A673 (cell line): ENCODE measurements at regions not wholly inside any gene's neighbourhood (a gene's known extent, or its start where the extent isn't known, plus 50 kb on each side); places are given as distances from the start of the nearest gene placed in this dataset.

ENCODE experiments used
- BruUV-seq: library from RNA; stranded (reverse); fragments of 400-500 nt; replicated peaks from 2 replicates; lab custom pipeline; 2021; lab: Mats Ljungman, UMichigan
- CTCF ChIA-PET: fragments of 300-600 bp; sonication (Branson Sonifier 250); formaldehyde crosslinking; loops from one replicate; lab custom pipeline; 2022; ENCODE audit warnings: antibody characterized with exemption; lab: Charles Lee
- POLR2A ChIA-PET: fragments of 300-600 bp; sonication (Branson Sonifier 250); formaldehyde crosslinking; loops from one replicate; lab custom pipeline; 2022; ENCODE audit warnings: antibody characterized with exemption; ENCODE audit not compliant: low non-redundant PET; lab: Charles Lee
- DNase-seq: peaks from one replicate; pipeline ENCODE4 v3.0.0-alpha.2; 2015; ENCODE audit warnings: low spot score
- H3K27ac ChIP-seq: fragments of 200-600 bp; sonication (generic); 2 replicates; pipeline ENCODE4 v1.5.1; 2016; ENCODE audit warnings: mixed run types, low read depth, mild to moderate bottlenecking, mixed read lengths, antibody characterized with exemption, low read length; ENCODE audit not compliant: poor library complexity, severe bottlenecking
- H3K27me3 ChIP-seq: fragments of 200-600 bp; sonication (generic); replicated peaks from 2 replicates; pipeline ENCODE4 v1.6.1; 2017; ENCODE audit warnings: mixed run types, low read depth, mild to moderate bottlenecking, mixed read lengths, antibody characterized with exemption, low read length; ENCODE audit not compliant: insufficient read depth, poor library complexity
- H3K36me3 ChIP-seq: fragments of 200-600 bp; sonication (generic); 2 replicates; pipeline ENCODE4 v1.6.1; 2016; ENCODE audit warnings: mixed run types, mild to moderate bottlenecking, mixed read lengths, antibody characterized with exemption, low read length; ENCODE audit not compliant: insufficient read depth, poor library complexity, severe bottlenecking
- H3K4me1 ChIP-seq: fragments of 200-600 bp; sonication (generic); 2 replicates; pipeline ENCODE4 v1.6.1; 2017; ENCODE audit warnings: mixed run types, mild to moderate bottlenecking, mixed read lengths, antibody characterized with exemption, low read length; ENCODE audit not compliant: insufficient read depth, poor library complexity, severe bottlenecking
- H3K4me3 ChIP-seq: fragments of 200-600 bp; sonication (generic); 2 replicates; pipeline ENCODE4 v1.5.1; 2016; ENCODE audit warnings: low read depth, mixed run types, mild to moderate bottlenecking, mixed read lengths, low read length; ENCODE audit not compliant: poor library complexity, severe bottlenecking
- H3K9me3 ChIP-seq: fragments of 200-600 bp; sonication (generic); 2 replicates; pipeline ENCODE4 v1.6.1; 2016; ENCODE audit warnings: mixed run types, low read depth, mild to moderate bottlenecking, mixed read lengths, antibody characterized with exemption, low read length; ENCODE audit not compliant: poor library complexity, severe bottlenecking
- CTCF ChIP-seq: fragments of 300-800, 200-600 bp; sonication (generic); conservative IDR thresholded peaks from 2 replicates; pipeline ENCODE4 v1.5.1; 2017; ENCODE audit warnings: low read depth, mild to moderate bottlenecking, antibody characterized with exemption, low read length, moderate library complexity, mixed read lengths
- EZH2 ChIP-seq: fragments of 200-600 bp; sonication (generic); IDR thresholded peaks from 2 replicates; pipeline ENCODE4 v1.6.1; 2017; ENCODE audit warnings: borderline replicate concordance, low read depth, mild to moderate bottlenecking, mixed read lengths, antibody characterized with exemption, low read length; ENCODE audit not compliant: poor library complexity, severe bottlenecking
- intact Hi-C: fragments of 100-400 bp; cut with micrococcal nuclease; formaldehyde crosslinking; loops from one replicate; pipeline ENCODE4 v1.10.0; 2022; ENCODE audit not compliant: unreplicated experiment

DNA sequence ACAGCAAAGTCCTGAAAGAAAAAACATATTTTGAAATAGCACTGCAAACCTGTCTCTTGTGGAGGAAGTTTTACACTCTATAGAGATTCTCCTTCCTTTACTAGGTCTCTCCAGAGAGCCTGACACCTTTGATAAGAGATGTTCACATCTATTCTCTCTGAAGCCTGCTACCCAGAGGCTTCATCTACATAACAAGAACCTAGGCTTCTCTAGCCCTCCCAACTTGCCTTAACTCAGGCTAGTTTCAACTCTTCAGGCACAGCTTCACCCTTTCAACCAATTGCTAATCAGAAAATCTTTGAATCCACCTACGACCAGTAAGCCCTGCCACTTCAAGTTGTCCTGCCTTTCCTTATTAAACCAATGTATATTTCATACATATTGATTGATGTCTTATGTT is 60.6 kb downstream of the IFNG start:
- Histone ChIP-seq H3K27me3 (peaks cover 8% of the 10 kb centered on the region), H3K9me3 (no peaks in the 10 kb centered on the region), H3K4me1 (no peaks in the 10 kb centered on the region), H3K36me3 (no peaks in the 10 kb centered on the region), H3K27ac (no peak overlapping the region), H3K4me3 (no peak overlapping the region)
- no TSS peak for BruUV-seq
- ChIA-PET CTCF (no interaction called here), POLR2A (no interaction called here)
- intact Hi-C loops = no loop called here
- DNase-seq = no peak
- TF ChIP-seq CTCF (no peak), EZH2 (no peak)

DNA sequence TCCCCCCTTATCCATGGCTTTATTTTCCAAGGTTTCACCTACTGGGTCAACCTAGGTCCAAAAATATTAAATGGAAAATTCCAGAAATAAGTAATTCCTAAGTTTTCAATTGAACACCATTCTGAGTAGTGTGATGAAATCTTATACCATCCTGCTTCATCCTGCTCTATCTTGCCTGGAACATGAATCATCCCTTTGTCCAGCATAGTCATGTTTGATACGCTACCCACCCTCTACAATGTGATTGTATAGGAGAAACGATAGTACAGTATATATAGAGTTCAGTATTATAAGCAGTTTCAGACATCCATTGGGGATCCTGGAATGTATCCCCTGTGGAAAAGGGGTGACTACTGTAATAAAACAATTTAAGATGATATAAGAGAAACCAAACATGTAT is 62.2 kb downstream of the IFNG start:
- CTCF ChIA-PET = no interaction called here
- Histone ChIP-seq H3K9me3 (no peaks in the 10 kb centered on the region), H3K4me1 (no peaks in the 10 kb centered on the region), H3K4me3 (no peak overlapping the region), H3K36me3 (no peaks in the 10 kb centered on the region), H3K27ac (no peak overlapping the region), H3K27me3 (peaks cover 8% of the 10 kb centered on the region)
- POLR2A ChIA-PET = no interaction called here
- BruUV-seq = no TSS peak
- intact Hi-C loops = no loop called here
- DNase-seq = no peak
- TF ChIP-seq CTCF = no peak
- TF ChIP-seq EZH2 = no peak

DNA sequence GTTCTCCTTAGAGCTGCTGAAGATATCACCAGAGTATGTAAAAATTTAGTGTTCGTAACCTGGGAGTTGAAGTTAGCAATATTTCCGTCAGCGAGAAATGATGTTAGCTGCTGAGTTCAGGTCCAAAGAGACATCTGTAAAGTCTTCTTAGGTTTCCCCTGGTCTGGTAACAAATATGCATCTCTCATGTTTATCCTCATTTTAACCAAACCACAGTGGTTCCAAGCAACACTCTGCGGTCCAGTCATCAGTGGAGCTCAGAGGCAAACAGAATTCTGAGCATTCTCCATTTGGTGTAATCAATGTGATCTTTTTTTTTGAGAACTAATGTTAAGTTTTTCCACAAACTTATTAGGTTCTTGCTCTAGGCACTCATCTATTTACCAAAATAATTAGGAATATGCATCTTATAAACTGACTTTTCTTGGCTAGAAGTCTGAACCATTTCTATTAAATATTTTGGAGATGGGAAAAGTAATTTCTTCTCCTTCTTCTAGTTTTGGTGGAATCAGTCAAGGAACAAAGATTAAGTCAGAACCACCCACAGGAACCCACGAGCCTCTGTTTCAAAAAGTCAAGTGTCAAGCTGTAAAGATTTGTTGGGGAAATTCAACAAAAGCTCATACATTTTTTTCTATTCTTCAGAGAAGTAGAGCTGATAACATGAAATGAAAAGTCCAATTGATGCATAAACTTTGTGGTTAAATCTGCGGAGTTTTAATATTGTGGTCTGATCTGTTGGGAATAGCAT is 64.7 kb downstream of the IFNG start:
- DNase-seq = no peak
- Histone ChIP-seq H3K27me3 (no peaks in the 10 kb centered on the region), H3K36me3 (no peaks in the 10 kb centered on the region), H3K4me3 (no peak overlapping the region), H3K9me3 (peaks cover under 1% of the 10 kb centered on the region), H3K27ac (no peak overlapping the region), H3K4me1 (no peaks in the 10 kb centered on the region)
- intact Hi-C loops = no loop called here
- TF ChIP-seq CTCF (no peak), EZH2 (no peak)
- BruUV-seq = no TSS peak
- CTCF ChIA-PET = no interaction called here
- POLR2A ChIA-PET = no interaction called here
